ENCODE measurements at regions not wholly inside any gene's neighbourhood (a gene's known extent, or its start where the extent isn't known, plus 50 kb on each side); places are given as distances from the start of the nearest gene placed in this dataset.
A peak's percentile ranks its signal among the peaks of the same experiment; 100 is the strongest.

DNA sequence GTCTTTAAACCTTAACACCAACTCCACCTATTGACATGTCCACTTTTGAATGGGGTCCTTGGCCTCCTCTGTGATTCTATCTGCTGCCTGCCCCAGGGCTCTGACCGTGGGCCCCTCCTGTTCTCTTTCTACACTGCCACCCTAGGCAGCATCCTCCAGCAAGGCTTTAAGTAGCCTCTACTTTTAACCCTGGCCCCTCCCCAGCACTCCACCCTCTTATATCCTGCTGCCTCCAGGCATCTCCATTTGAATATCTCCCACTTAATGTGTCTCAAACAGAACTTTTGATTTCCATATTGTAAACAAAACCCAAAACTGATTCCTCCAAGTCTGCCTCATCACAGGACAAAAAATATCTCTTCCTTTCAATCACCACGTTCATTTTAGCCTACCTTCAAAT, 90.5 kb upstream of the ARHGAP32 start:
- DNase-seq = no peak
- TF ChIP-seq POLR2A (IDR thresholded peaks at IDR 0.05; ENCODE audit: low read length) (no peak), GATA1 (IDR thresholded peaks at IDR 0.05; ENCODE audit: low read depth, low read length) (no peak)

GRCh38 chr11:129281471-129282415, 89.6 kb upstream of the ARHGAP32 start:
- TF ChIP-seq POLR2A (IDR thresholded peaks at IDR 0.05; ENCODE audit: low read length) (no peak), GATA1 (IDR thresholded peaks at IDR 0.05; ENCODE audit: low read depth, low read length) (no peak)

GRCh38 chr11:129280027-129280811, 88.1 kb upstream of the ARHGAP32 start:
- TF ChIP-seq GATA1 (IDR thresholded peaks at IDR 0.05; ENCODE audit: low read depth, low read length) (no peak), POLR2A (IDR thresholded peaks at IDR 0.05; ENCODE audit: low read length) (no peak)
- no peak for DNase-seq

More at GRCh38 chr11:129281471-129282415, 89.6 kb upstream of the ARHGAP32 start:
- DNase-seq = no peak

DNA sequence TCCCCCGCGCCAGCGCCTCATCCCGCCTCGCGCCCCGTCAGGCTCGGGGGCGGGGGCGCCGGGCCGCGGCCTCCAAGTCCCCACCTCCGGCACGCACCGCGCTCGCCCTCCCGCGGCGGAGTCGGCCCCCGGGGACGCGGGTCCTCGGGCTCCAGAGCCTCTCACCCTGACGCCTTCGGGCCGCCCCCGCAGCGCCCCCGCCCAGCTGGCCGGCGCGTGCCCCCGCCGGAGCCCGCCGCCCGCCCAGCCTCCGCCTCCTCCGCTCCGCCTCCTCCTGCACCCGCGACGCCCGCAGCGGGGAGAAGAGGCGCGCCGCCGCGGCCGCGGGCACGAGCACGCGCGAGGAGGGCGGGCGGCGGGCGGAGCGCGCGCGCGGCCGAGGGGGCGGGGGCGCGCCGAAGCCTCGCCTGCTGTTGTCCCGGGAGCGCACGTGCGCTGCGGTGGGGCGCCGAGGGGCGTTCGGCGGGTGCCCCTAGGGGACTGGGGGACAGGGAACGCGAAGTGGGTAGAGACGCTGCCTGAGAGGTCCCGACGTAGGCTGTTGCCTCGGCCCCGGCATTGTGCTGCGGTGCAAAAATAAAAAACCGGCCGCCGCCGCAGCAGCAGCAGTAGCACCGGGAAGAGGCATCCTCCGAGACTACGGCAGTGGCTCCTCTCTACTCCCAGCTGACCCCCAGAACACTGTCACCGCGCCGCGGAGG, 87.4 kb upstream of the ARHGAP32 start:
- no peak for TF ChIP-seq POLR2A (IDR thresholded peaks at IDR 0.05; ENCODE audit: low read length)
- no peak for TF ChIP-seq GATA1 (IDR thresholded peaks at IDR 0.05; ENCODE audit: low read depth, low read length)
- DNase-seq = peak; percentile 86 to 90

GRCh38 chr11:129278586-129279319, 86.6 kb upstream of the ARHGAP32 start:
- no peak for TF ChIP-seq GATA1 (IDR thresholded peaks at IDR 0.05; ENCODE audit: low read depth, low read length)
- no peak for TF ChIP-seq POLR2A (IDR thresholded peaks at IDR 0.05; ENCODE audit: low read length)
- DNase-seq = peak; percentile 38 to 42

DNA sequence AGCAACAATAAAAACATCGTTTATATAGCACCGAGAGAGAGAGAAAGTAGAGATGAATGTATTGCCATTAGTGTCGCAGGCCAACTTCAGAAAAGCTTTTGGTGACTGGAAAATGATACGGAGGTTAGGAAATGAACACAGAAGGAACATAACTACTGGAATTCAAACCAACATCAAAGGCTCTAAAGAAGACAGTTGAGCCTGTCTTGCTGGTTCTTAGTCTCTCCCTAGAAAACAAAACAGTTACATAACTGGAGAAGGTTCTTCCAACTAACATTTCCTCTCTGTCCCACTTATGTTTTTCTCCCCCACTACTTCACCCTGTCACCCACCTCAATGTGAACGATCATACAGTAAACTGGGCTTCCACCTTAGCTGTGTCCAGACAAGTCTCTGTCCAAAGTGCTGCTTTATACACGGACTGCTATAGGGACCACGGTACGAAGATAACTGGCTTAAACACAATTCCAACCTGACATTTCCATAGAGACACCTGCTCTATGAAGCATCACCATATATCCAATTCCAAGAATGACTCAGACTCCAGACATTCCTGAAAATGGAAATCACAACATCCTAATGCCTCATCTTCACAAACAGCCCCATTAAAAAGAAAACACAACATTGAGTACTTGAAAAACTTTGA, 85.2 kb upstream of the ARHGAP32 start:
- DNase-seq = no peak
- TF ChIP-seq POLR2A (IDR thresholded peaks at IDR 0.05; ENCODE audit: low read length) (no peak), GATA1 (IDR thresholded peaks at IDR 0.05; ENCODE audit: low read depth, low read length) (no peak)

DNA sequence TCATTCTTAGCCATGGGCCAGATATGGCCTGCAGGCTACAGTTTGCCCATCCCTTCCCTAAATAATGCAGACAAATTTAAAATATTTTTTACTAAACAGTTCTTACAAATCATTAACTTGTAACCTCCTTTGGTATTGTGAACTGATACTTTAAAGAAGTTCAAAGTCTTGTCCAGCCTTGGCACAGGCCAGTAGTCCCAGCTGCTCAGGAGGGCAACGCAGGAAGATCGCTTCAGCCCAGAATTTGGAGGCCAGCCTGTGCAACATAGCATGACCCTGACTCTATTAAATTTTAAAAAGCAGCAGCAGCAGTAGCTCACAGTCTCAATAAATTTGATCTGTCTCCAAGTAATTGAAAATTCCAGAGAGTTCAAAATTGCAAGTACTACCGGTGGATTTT, 83.7 kb upstream of the ARHGAP32 start:
- no peak for TF ChIP-seq GATA1 (IDR thresholded peaks at IDR 0.05; ENCODE audit: low read depth, low read length)
- no peak for TF ChIP-seq POLR2A (IDR thresholded peaks at IDR 0.05; ENCODE audit: low read length)
- DNase-seq = no peak

GRCh38 chr11:129273944-129274711, 82.0 kb upstream of the ARHGAP32 start:
- TF ChIP-seq POLR2A (IDR thresholded peaks at IDR 0.05; ENCODE audit: low read length) (no peak), GATA1 (IDR thresholded peaks at IDR 0.05; ENCODE audit: low read depth, low read length) (no peak)

DNA sequence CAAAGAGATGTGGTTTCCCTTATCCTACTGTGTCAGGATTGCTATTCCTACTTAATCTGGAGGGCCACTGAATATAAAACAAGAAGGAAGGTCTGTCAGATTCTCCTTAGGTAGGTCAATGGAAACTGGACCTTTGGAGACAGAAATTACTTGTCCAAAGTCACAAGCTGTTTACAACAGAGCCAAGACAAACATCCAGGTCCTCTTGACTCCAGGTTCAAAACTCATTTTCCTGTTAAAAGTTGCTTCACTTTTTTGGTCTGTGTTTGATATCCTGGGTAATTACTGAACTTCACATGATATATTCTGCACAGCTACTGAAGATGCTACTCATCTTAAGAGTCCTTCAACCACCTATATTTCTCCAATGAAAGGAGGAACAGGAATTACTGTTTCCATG, 81.2 kb upstream of the ARHGAP32 start:
- TF ChIP-seq POLR2A (IDR thresholded peaks at IDR 0.05; ENCODE audit: low read length) (no peak), GATA1 (IDR thresholded peaks at IDR 0.05; ENCODE audit: low read depth, low read length) (no peak)
- no peak for DNase-seq

More at GRCh38 chr11:129273944-129274711, 82.0 kb upstream of the ARHGAP32 start:
- DNase-seq = no peak

DNA sequence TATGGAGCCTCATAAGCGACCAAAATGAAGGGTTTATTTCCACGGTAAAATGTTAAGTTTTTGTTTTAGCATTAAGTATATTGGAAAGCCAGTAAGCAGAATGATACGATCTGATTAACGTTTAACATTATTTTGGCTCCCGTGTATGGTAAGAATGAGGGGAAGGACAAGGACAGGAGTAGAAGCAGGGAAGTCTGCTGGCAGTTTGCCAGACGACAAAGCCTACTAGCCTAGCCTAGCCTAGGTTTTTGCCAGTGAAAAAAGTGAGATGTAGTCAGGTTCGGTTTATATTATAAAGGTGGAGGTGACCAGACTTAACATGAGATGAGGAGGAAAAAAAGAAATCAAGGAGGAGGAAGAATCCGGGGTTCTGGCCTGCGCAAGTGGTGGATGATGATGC, 78.9 kb upstream of the ARHGAP32 start:
- TF ChIP-seq POLR2A (IDR thresholded peaks at IDR 0.05; ENCODE audit: low read length) = no peak
- TF ChIP-seq GATA1 (IDR thresholded peaks at IDR 0.05; ENCODE audit: low read depth, low read length) = no peak
- DNase-seq = no peak

- no peak for DNase-seq
- no peak for TF ChIP-seq GATA1 (IDR thresholded peaks at IDR 0.05; ENCODE audit: low read depth, low read length)
- no peak for TF ChIP-seq POLR2A (IDR thresholded peaks at IDR 0.05; ENCODE audit: low read length)
These were observed 78.3 kb upstream of the ARHGAP32 start for GRCh38 chr11:129270446-129270845.

GRCh38 chr11:129268371-129268770, 76.2 kb upstream of the ARHGAP32 start:
- TF ChIP-seq GATA1 (IDR thresholded peaks at IDR 0.05; ENCODE audit: low read depth, low read length) (no peak), POLR2A (IDR thresholded peaks at IDR 0.05; ENCODE audit: low read length) (no peak)
- DNase-seq = no peak

All from erythroblast (primary cell).